Spleen (tissue), 11 donors: ENCODE measurements at regions not wholly inside any gene's neighbourhood (a gene's known extent, or its start where the extent isn't known, plus 50 kb on each side); places are given as distances from the start of the nearest gene placed in this dataset.

Experiments used
- DNase-seq: peaks from one replicate; pipeline ENCODE4 v3.0.0-alpha.2; 2020
- H3K27ac ChIP-seq, 8 donors: fragments of 200-600 bp; sonication (generic) in 7 of 8; 1 replicate in 4 of 8; 2 replicates in 4 of 8; pipeline versions ENCODE4 v1.5.0 to v1.8.0; 2016 to 2021; ENCODE audit warnings: inconsistent platforms in 4 of 8, mild to moderate bottlenecking in 4 of 8, moderate library complexity in 1 of 8
- H3K27me3 ChIP-seq, 7 donors: fragments of 200-600 bp; sonication (generic) in 6 of 7; replicated peaks in 1 of 7; 1 replicate in 4 of 7; 2 replicates in 3 of 7; pipeline versions ENCODE4 v1.5.0 to v1.8.0; 2016 to 2021; ENCODE audit warnings: inconsistent platforms in 3 of 7, mild to moderate bottlenecking in 1 of 7
- H3K36me3 ChIP-seq, 6 donors: fragments of 200-600 bp; sonication (generic) in 5 of 6; 1 replicate in 4 of 6; 2 replicates in 2 of 6; pipeline versions ENCODE4 v1.5.0 to v1.8.0; 2016 to 2021; ENCODE audit warnings: inconsistent platforms in 2 of 6
- H3K4me1 ChIP-seq, 6 donors: fragments of 200-600 bp; sonication (generic) in 5 of 6; 1 replicate in 3 of 6; 2 replicates in 3 of 6; pipeline versions ENCODE4 v1.5.0 to v1.8.0; 2016 to 2021; ENCODE audit warnings: inconsistent platforms in 3 of 6
- H3K4me3 ChIP-seq, 8 donors: fragments of 200-600 bp; sonication (generic) in 7 of 8; 1 replicate in 4 of 8; 2 replicates in 4 of 8; pipeline versions ENCODE4 v1.5.0 to v1.8.0; 2016 to 2021; ENCODE audit warnings: inconsistent platforms in 4 of 8, mild to moderate bottlenecking in 4 of 8, moderate library complexity in 2 of 8
- H3K9me3 ChIP-seq, 8 donors: fragments of 200-600 bp; sonication (generic) in 7 of 8; 1 replicate in 4 of 8; 2 replicates in 4 of 8; pipeline versions ENCODE4 v1.5.0 to v1.8.0; 2016 to 2021; ENCODE audit warnings: inconsistent platforms in 4 of 8
- POLR2A ChIP-seq, 3 donors: fragments of 450-650 bp; IDR thresholded peaks; one replicate each; pipeline ENCODE4 v1.5.1; 2017; ENCODE audit warnings: antibody characterized with exemption in 3 of 3, mild to moderate bottlenecking in 1 of 3
- POLR2AphosphoS5 ChIP-seq, 3 donors: sonication (generic); formaldehyde crosslinking; IDR thresholded peaks; one replicate each; pipeline ENCODE4 v1.5.1; 2017; ENCODE audit warnings: antibody characterized with exemption in 3 of 3
- WGBS, 5 donors: extraction: QIAGEN DNeasy Blood & Tissue Kit in 3 of 5; methylation state at CpG; one replicate each; pipeline versions ENCODE4 v1.1.5 to v1.1.7; 2013 to 2018; 5-methylcytosine and 5-hydroxymethylcytosine counted together
- intact Hi-C: fragments of 100-400 bp; cut with DNase I; formaldehyde crosslinking; loops from one replicate; pipeline ENCODE4 v1.15.0; 2023; ENCODE audit warnings: low total_unique reads
- TF ChIP-seq, protein P1 (sequence below), 11 experiments: fragments of 200-600 bp in 7 of 11; fragments of 450-650 bp in 4 of 11; sonication (generic) in 4 of 11; IDR thresholded peaks in 8 of 11; conservative IDR thresholded peaks in 3 of 11; 1 replicate in 7 of 11; 2 replicates in 4 of 11; pipeline versions ENCODE4 v1.4.0 to v1.8.0; 2016 to 2021; ENCODE audit warnings: antibody characterized with exemption in 11 of 11, inconsistent platforms in 4 of 11, mild to moderate bottlenecking in 1 of 11
- donor health status: healthy with polysubstance abuse.
- donor health status: DM: no; HTN: no; CAD: no; lungs with moderate emphysema.
- donor health status: DM: no; HTN: no; CAD: no.
- donor health status: Bipolar disorder and iron deficiency.
- donor health status: healthy.
- donor health status: DM: no; HTN: no; CAD: no.
- donor health status: DM: yes; HTN: yes; CAD: no.

DNA sequence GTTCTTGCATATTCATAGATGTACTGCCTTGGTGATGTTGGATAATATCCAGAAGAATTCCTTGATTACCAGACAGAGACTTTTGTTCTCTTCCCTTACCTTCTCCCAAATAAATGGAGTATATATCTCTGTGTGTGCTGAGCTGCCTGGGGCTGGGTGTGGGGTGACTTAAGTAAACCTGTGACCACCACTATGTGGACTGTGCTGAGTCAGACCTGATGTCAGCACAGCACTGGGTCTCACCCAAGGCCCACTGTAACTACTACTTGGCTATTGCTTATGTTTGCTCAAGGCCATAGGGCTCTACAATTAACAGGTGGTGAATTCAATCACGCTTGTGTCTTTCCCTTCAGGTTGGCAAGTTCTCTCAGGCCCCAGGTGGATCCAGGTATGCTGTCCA is 145.7 kb upstream of the MDGA2 start:
- intact Hi-C loops: no loop called here
- H3K9me3 ChIP-seq: peaks cover 1 to 36% (median 25%) of the 10 kb centered on the region in 8 donors
- H3K4me1 ChIP-seq: no peaks in the 10 kb centered on the region
- no peaks in the 10 kb centered on the region for H3K27me3 ChIP-seq
- H3K4me3 ChIP-seq: no peak overlapping the region
- no peak for DNase-seq
- 57 to 91% (median 65%) methylated on average over 1 of the region's 1 CpG for WGBS, 5 donors
- H3K36me3 ChIP-seq: no peaks in the 10 kb centered on the region
- H3K27ac ChIP-seq: no peak overlapping the region
- TF ChIP-seq POLR2A (IDR thresholded peaks at IDR 0.05): no peak
- TF ChIP-seq, protein P1, sequence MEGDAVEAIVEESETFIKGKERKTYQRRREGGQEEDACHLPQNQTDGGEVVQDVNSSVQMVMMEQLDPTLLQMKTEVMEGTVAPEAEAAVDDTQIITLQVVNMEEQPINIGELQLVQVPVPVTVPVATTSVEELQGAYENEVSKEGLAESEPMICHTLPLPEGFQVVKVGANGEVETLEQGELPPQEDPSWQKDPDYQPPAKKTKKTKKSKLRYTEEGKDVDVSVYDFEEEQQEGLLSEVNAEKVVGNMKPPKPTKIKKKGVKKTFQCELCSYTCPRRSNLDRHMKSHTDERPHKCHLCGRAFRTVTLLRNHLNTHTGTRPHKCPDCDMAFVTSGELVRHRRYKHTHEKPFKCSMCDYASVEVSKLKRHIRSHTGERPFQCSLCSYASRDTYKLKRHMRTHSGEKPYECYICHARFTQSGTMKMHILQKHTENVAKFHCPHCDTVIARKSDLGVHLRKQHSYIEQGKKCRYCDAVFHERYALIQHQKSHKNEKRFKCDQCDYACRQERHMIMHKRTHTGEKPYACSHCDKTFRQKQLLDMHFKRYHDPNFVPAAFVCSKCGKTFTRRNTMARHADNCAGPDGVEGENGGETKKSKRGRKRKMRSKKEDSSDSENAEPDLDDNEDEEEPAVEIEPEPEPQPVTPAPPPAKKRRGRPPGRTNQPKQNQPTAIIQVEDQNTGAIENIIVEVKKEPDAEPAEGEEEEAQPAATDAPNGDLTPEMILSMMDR (IDR thresholded peaks at IDR 0.05 in 8 of 11, conservative IDR thresholded peaks at IDR 0.05 in 3 of 11): no peak
- no peak for TF ChIP-seq POLR2AphosphoS5 (IDR thresholded peaks at IDR 0.05)

GRCh38 chr14:47790477-47790876 is 115.1 kb upstream of the MDGA2 start:
- no peak for TF ChIP-seq POLR2AphosphoS5 (IDR thresholded peaks at IDR 0.05)
- TF ChIP-seq, protein P1 (IDR thresholded peaks at IDR 0.05 in 8 of 11, conservative IDR thresholded peaks at IDR 0.05 in 3 of 11): no peak
- no peak for TF ChIP-seq POLR2A (IDR thresholded peaks at IDR 0.05)
- Histone ChIP-seq H3K4me3 (no peak overlapping the region), H3K4me1 (no peaks in the 10 kb centered on the region), H3K27ac (no peak overlapping the region), H3K27me3 (no peaks in the 10 kb centered on the region), H3K36me3 (no peaks in the 10 kb centered on the region), H3K9me3 (peaks cover 0 to 12% (median 0%) of the 10 kb centered on the region in 8 donors)
- DNase-seq: no peak
- 88 to 94% (median 90%) methylated on average over 6 of the region's 6 CpGs for WGBS, 5 donors
- intact Hi-C loops: no loop called here

DNA sequence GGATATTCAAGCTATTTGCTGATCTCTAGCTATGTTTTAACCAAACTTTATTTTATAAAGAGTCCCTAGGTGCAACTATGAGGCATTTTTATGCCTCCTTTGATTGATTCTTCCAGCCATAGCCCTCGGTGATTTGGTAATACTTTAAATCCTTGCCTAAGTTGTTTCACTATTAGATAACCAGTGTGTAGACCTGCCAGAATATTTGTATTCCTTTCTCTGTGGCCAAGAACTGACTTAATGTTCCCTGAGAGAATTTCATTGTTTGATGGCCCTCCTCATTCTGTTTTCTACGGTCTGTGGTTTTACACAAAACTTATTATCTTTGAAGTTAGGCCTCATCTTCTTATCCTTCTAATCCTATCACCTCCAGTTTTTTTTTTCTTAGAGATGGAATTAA is 109.7 kb upstream of the MDGA2 start:
- no peaks in the 10 kb centered on the region for H3K27me3 ChIP-seq
- H3K4me3 ChIP-seq: no peak overlapping the region
- 85 to 92% (median 89%) methylated on average over 2 of the region's 2 CpGs for WGBS, 5 donors
- no peaks in the 10 kb centered on the region for H3K9me3 ChIP-seq
- no peak for DNase-seq
- TF ChIP-seq, protein P1 (IDR thresholded peaks at IDR 0.05 in 8 of 11, conservative IDR thresholded peaks at IDR 0.05 in 3 of 11): no peak
- TF ChIP-seq POLR2A (IDR thresholded peaks at IDR 0.05) (no peak), POLR2AphosphoS5 (IDR thresholded peaks at IDR 0.05) (no peak)
- H3K27ac ChIP-seq: no peak overlapping the region
- no peaks in the 10 kb centered on the region for H3K36me3 ChIP-seq
- no peaks in the 10 kb centered on the region for H3K4me1 ChIP-seq
- intact Hi-C loops: no loop called here

GRCh38 chr14:47778631-47779030 is 103.2 kb upstream of the MDGA2 start:
- TF ChIP-seq POLR2A (IDR thresholded peaks at IDR 0.05) (no peak), POLR2AphosphoS5 (IDR thresholded peaks at IDR 0.05) (no peak)
- TF ChIP-seq, protein P1 (IDR thresholded peaks at IDR 0.05 in 8 of 11, conservative IDR thresholded peaks at IDR 0.05 in 3 of 11): no peak
- Histone ChIP-seq H3K4me1 (no peaks in the 10 kb centered on the region), H3K27ac (no peak overlapping the region), H3K36me3 (no peaks in the 10 kb centered on the region), H3K4me3 (no peak overlapping the region), H3K27me3 (no peaks in the 10 kb centered on the region), H3K9me3 (no peaks in the 10 kb centered on the region)
- DNase-seq: no peak
- 14 to 28% (median 15%) methylated on average over 4 of the region's 4 CpGs for WGBS, 5 donors
- intact Hi-C loops: no loop called here
